AML-193 (cell line): ENCODE measurements at regions not wholly inside any gene's neighbourhood (a gene's known extent, or its start where the extent isn't known, plus 50 kb on each side); places are given as distances from the start of the nearest gene placed in this dataset.

Experiments used
- DNase-seq, 2 experiments: peaks; one replicate each; lab custom pipeline; 2025; lab: John Stamatoyannopoulos, UW

- DNase-seq, result no peak
Observed at GRCh38 chr1:22376546-22376945, 75.1 kb upstream of the ZBTB40 start.

- no peak for DNase-seq
Observed at GRCh38 chr1:22376976-22377375, 74.7 kb upstream of the ZBTB40 start.

GRCh38 chr1:22379566-22379965 lies 72.1 kb upstream of the ZBTB40 start:
- DNase-seq, result no peak

GRCh38 chr1:22380024-22380785 lies 71.4 kb upstream of the ZBTB40 start:
- DNase-seq, result no peak

GRCh38 chr1:22383526-22384294 lies 67.9 kb upstream of the ZBTB40 start:
- no peak for DNase-seq

- no peak for DNase-seq
Observed at GRCh38 chr1:22385537-22385936, 66.1 kb upstream of the ZBTB40 start.

GRCh38 chr1:22386774-22387173 lies 64.9 kb upstream of the ZBTB40 start:
- DNase-seq, result no peak

- DNase-seq, result no peak
Observed at GRCh38 chr1:22387919-22388580, 63.6 kb upstream of the ZBTB40 start.

GRCh38 chr1:22388671-22389450 lies 62.8 kb upstream of the ZBTB40 start:
- no peak for DNase-seq

- DNase-seq, result no peak
Observed at GRCh38 chr1:22393587-22393986, 58.1 kb upstream of the ZBTB40 start.

GRCh38 chr1:22398656-22399420 lies 52.8 kb upstream of the ZBTB40 start:
- DNase-seq, result no peak

GRCh38 chr1:22399421-22400091 lies 52.1 kb upstream of the ZBTB40 start:
- no peak for DNase-seq
